ENCODE measurements at regions not wholly inside any gene's neighbourhood (a gene's known extent, or its start where the extent isn't known, plus 50 kb on each side); places are given as distances from the start of the nearest gene placed in this dataset.

- TF ChIP-seq CTCF (IDR thresholded peaks at IDR 0.05) (no peak), EZH2 (IDR thresholded peaks at IDR 0.05) (no peak)
These were observed 66.4 kb upstream of the SEC61G start for GRCh38 chr7:54825368-54825767.

Measured in neural progenitor cell (in vitro differentiated cells).